Left lung (tissue), 4 donors: ENCODE measurements at regions not wholly inside any gene's neighbourhood (a gene's known extent, or its start where the extent isn't known, plus 50 kb on each side); places are given as distances from the start of the nearest gene placed in this dataset.

ENCODE experiments used
- ATAC-seq: fragments of 200-7000 bp; cut with Tn5 transposase; one replicate; pipeline ENCODE4 v1.9.1; 2020; ENCODE audit warnings: moderate library complexity
- DNase-seq, 4 donors: peaks; one replicate each; pipeline ENCODE4 v3.0.0-alpha.2; 2013 to 2020
- H3K27ac ChIP-seq, 2 donors: fragments of 200-600 bp; sonication (generic) in 1 of 2; one replicate each; pipeline versions ENCODE4 v1.5.0 to v1.8.0; 2020 to 2021
- H3K27me3 ChIP-seq, 2 donors: fragments of 200-600 bp; sonication (generic) in 1 of 2; one replicate each; pipeline versions ENCODE4 v1.5.0 to v1.8.0; 2020 to 2021
- H3K36me3 ChIP-seq, 2 donors: fragments of 200-600 bp; sonication (generic) in 1 of 2; one replicate each; pipeline versions ENCODE4 v1.5.0 to v1.8.0; 2020 to 2021
- H3K4me1 ChIP-seq, 2 donors: fragments of 200-600 bp; one replicate each; pipeline ENCODE4 v1.8.0; 2021
- H3K4me3 ChIP-seq, 2 donors: fragments of 200-600 bp; sonication (generic) in 1 of 2; one replicate each; pipeline versions ENCODE4 v1.5.0 to v1.8.0; 2020 to 2021; ENCODE audit warnings: mild to moderate bottlenecking in 1 of 2
- H3K9me3 ChIP-seq, 2 donors: fragments of 200-600 bp; sonication (generic) in 1 of 2; one replicate each; pipeline versions ENCODE4 v1.5.0 to v1.8.0; 2020 to 2021
- intact Hi-C, 2 donors: fragments of 100-400 bp; cut with DNase I; formaldehyde crosslinking; loops; one replicate each; pipeline versions ENCODE4 v1.11.2 to v1.14.2; 2022
- TF ChIP-seq, protein P1 (sequence below), 2 donors: fragments of 200-600 bp; sonication (generic) in 1 of 2; IDR thresholded peaks; one replicate each; pipeline versions ENCODE4 v1.5.0 to v1.8.0; 2021; ENCODE audit warnings: antibody characterized with exemption in 2 of 2
- donor health status: DM: no; HTN: yes; CAD: no.
- donor health status: DM: no; HTN: no; CAD: no.

GRCh38 chr5:23612701-23613100, 105.3 kb downstream of the PRDM9 start:
- H3K4me1 ChIP-seq, result no peaks in the 10 kb centered on the region
- DNase-seq (no peak), ATAC-seq (no peak)
- intact Hi-C loops, result no loop called here
- no peaks in the 10 kb centered on the region for H3K36me3 ChIP-seq
- TF ChIP-seq, protein P1, sequence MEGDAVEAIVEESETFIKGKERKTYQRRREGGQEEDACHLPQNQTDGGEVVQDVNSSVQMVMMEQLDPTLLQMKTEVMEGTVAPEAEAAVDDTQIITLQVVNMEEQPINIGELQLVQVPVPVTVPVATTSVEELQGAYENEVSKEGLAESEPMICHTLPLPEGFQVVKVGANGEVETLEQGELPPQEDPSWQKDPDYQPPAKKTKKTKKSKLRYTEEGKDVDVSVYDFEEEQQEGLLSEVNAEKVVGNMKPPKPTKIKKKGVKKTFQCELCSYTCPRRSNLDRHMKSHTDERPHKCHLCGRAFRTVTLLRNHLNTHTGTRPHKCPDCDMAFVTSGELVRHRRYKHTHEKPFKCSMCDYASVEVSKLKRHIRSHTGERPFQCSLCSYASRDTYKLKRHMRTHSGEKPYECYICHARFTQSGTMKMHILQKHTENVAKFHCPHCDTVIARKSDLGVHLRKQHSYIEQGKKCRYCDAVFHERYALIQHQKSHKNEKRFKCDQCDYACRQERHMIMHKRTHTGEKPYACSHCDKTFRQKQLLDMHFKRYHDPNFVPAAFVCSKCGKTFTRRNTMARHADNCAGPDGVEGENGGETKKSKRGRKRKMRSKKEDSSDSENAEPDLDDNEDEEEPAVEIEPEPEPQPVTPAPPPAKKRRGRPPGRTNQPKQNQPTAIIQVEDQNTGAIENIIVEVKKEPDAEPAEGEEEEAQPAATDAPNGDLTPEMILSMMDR (IDR thresholded peaks at IDR 0.05), result no peak
- H3K27me3 ChIP-seq, result no peaks in the 10 kb centered on the region
- no peak overlapping the region for H3K4me3 ChIP-seq
- H3K27ac ChIP-seq, result no peak overlapping the region
- H3K9me3 ChIP-seq, result peaks cover 0 to 16% of the 10 kb centered on the region in 2 donors

GRCh38 chr5:23613566-23613965, 106.2 kb downstream of the PRDM9 start:
- no peaks in the 10 kb centered on the region for H3K4me1 ChIP-seq
- H3K4me3 ChIP-seq, result no peak overlapping the region
- H3K9me3 ChIP-seq, result peaks cover 0 to 16% of the 10 kb centered on the region in 2 donors
- H3K36me3 ChIP-seq, result no peaks in the 10 kb centered on the region
- ATAC-seq (no peak), DNase-seq (no peak)
- intact Hi-C loops, result no loop called here
- no peak overlapping the region for H3K27ac ChIP-seq
- no peaks in the 10 kb centered on the region for H3K27me3 ChIP-seq
- TF ChIP-seq, protein P1 (IDR thresholded peaks at IDR 0.05), result no peak

GRCh38 chr5:23614422-23614821, 107.0 kb downstream of the PRDM9 start:
- no peak for ATAC-seq
- intact Hi-C loops, result no loop called here
- H3K9me3 ChIP-seq, result peaks cover 0 to 16% of the 10 kb centered on the region in 2 donors
- DNase-seq, result no peak
- TF ChIP-seq, protein P1 (IDR thresholded peaks at IDR 0.05), result no peak
- H3K27ac ChIP-seq, result no peak overlapping the region
- H3K27me3 ChIP-seq, result no peaks in the 10 kb centered on the region
- H3K4me1 ChIP-seq, result no peaks in the 10 kb centered on the region
- no peak overlapping the region for H3K4me3 ChIP-seq
- H3K36me3 ChIP-seq, result no peaks in the 10 kb centered on the region

DNA sequence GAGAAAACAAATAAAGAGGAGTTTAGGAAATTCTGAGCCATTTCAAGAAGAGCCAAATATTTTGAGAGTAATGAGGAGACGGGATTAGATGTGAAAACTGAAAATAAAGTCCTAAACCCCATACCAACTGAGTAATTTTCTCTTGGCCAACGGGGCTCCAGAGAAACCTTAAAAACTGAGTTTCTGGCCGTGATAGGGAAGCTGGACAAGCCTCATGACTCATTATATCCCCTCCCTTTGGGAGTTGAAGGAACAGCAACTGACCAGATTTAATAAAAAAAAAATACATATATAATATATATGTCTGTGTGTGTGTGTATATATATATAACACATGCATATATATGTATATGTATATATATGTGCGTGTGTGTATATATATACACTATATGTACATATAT, 119.6 kb downstream of the PRDM9 start:
- TF ChIP-seq, protein P1 (IDR thresholded peaks at IDR 0.05), result no peak
- Histone ChIP-seq H3K36me3 (no peaks in the 10 kb centered on the region), H3K9me3 (peaks cover 0 to 3% of the 10 kb centered on the region in 2 donors), H3K27ac (no peak overlapping the region), H3K27me3 (no peaks in the 10 kb centered on the region), H3K4me3 (no peak overlapping the region), H3K4me1 (no peaks in the 10 kb centered on the region)
- ATAC-seq (no peak), DNase-seq (no peak)
- intact Hi-C loops, result no loop called here

DNA sequence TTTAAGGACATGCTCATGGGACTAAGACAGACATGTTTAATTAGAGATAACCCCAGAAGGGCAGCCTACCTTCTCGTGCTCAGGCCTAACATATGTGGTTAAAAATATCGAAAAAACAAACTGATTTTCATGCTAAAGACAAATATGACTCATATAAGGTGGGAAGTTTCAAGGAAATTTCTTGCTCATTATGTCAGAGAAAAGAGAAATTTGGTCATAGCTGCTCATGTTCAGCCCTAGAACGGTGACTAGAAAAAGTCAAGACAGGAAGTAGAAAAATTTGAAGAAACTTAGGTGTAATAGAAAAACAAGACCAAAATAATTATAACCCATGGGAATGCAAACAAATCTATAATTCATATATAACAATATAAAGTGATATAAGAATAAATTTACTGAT, 120.6 kb downstream of the PRDM9 start:
- H3K4me3 ChIP-seq, result no peak overlapping the region
- H3K9me3 ChIP-seq, result peaks cover 0 to 3% of the 10 kb centered on the region in 2 donors
- H3K4me1 ChIP-seq, result no peaks in the 10 kb centered on the region
- intact Hi-C loops, result no loop called here
- ATAC-seq (no peak), DNase-seq (no peak)
- H3K27me3 ChIP-seq, result no peaks in the 10 kb centered on the region
- H3K36me3 ChIP-seq, result no peaks in the 10 kb centered on the region
- TF ChIP-seq, protein P1 (IDR thresholded peaks at IDR 0.05), result no peak
- H3K27ac ChIP-seq, result no peak overlapping the region
